WTC11 (cell line): ENCODE measurements at regions not wholly inside any gene's neighbourhood (a gene's known extent, or its start where the extent isn't known, plus 50 kb on each side); places are given as distances from the start of the nearest gene placed in this dataset.

ENCODE experiments used
- ATAC-seq: fragments of 200-7000 bp; cut with Tn5 transposase; 2 replicates; pipeline ENCODE4 v1.10.0; 2021; ENCODE audit warnings: mild to moderate bottlenecking, moderate library complexity
- CTCF ChIA-PET: fragments of 300-600 bp; sonication (Branson Sonifier 250); formaldehyde crosslinking; loops from one replicate; lab custom pipeline; 2021; ENCODE audit warnings: antibody characterized with exemption; lab: Charles Lee
- POLR2A ChIA-PET: fragments of 350-600 bp; sonication (Branson Sonifier 250); formaldehyde crosslinking; loops from one replicate; lab custom pipeline; 2021; ENCODE audit warnings: antibody characterized with exemption; lab: Charles Lee
- DNase-seq: peaks from one replicate; pipeline ENCODE4 v3.0.0; 2021; ENCODE audit warnings: low spot score
- H3K27ac Mint-ChIP-seq: 2 replicates; pipeline ENCODE4 v1.8.0; 2021; ENCODE audit warnings: mixed read lengths
- H3K27me3 Mint-ChIP-seq: 2 replicates; pipeline ENCODE4 v1.8.0; 2021; ENCODE audit warnings: low read depth, mild to moderate bottlenecking, moderate library complexity, mixed read lengths
- H3K36me3 Mint-ChIP-seq: 2 replicates; pipeline ENCODE4 v1.8.0; 2021; ENCODE audit warnings: mixed read lengths
- H3K4me1 Mint-ChIP-seq: 2 replicates; pipeline ENCODE4 v1.8.0; 2022; ENCODE audit warnings: mixed read lengths
- H3K4me3 Mint-ChIP-seq: 2 replicates; pipeline ENCODE4 v1.8.0; 2021; ENCODE audit warnings: mild to moderate bottlenecking, moderate library complexity, mixed read lengths
- H3K9me3 Mint-ChIP-seq: 2 replicates; pipeline ENCODE4 v1.8.0; 2021; ENCODE audit warnings: mixed read lengths
- ATF3 ChIP-seq: sonication (generic); formaldehyde crosslinking; conservative IDR thresholded peaks from 2 replicates; pipeline ENCODE4 v1.8.1; 2022; ENCODE audit warnings: mild to moderate bottlenecking, missing genetic modification reagents
- EMX1 ChIP-seq: fragments of 250-450 bp; sonication (Bioruptor Pico); IDR thresholded peaks from 2 replicates; pipeline ENCODE4 v1.8.0; 2021; ENCODE audit warnings: mild to moderate bottlenecking
- MLX ChIP-seq: sonication (generic); formaldehyde crosslinking; IDR thresholded peaks from 2 replicates; pipeline ENCODE4 v1.8.1; 2023; ENCODE audit warnings: mild to moderate bottlenecking, missing genetic modification reagents, moderate library complexity
- SMAD4 ChIP-seq: sonication (generic); formaldehyde crosslinking; IDR thresholded peaks from 2 replicates; pipeline ENCODE4 v1.8.0; 2022; ENCODE audit warnings: mild to moderate bottlenecking, missing genetic modification reagents
- SOX15 ChIP-seq: fragments of 250-450 bp; sonication (Bioruptor Pico); IDR thresholded peaks from 2 replicates; pipeline ENCODE4 v1.9.0; 2021; ENCODE audit warnings: mild to moderate bottlenecking
- SP1 ChIP-seq: sonication (generic); formaldehyde crosslinking; conservative IDR thresholded peaks from 2 replicates; pipeline ENCODE4 v1.8.1; 2022; ENCODE audit warnings: missing genetic modification reagents
- ZNF219 ChIP-seq: sonication (generic); formaldehyde crosslinking; IDR thresholded peaks from 2 replicates; pipeline ENCODE4 v1.8.0; 2023; ENCODE audit warnings: missing genetic modification reagents, mild to moderate bottlenecking, borderline replicate concordance
- ZNF512 ChIP-seq: sonication (generic); formaldehyde crosslinking; IDR thresholded peaks from 2 replicates; pipeline ENCODE4 v1.8.1; 2022; ENCODE audit warnings: missing genetic modification reagents, borderline replicate concordance
- ZNF532 ChIP-seq: fragments of 250-450 bp; sonication (Bioruptor Pico); IDR thresholded peaks from 2 replicates; pipeline ENCODE4 v1.9.0; 2021; ENCODE audit warnings: mild to moderate bottlenecking, borderline replicate concordance
- TF ChIP-seq, protein P1 (sequence below): sonication (generic); formaldehyde crosslinking; IDR thresholded peaks from 2 replicates; pipeline ENCODE4 v1.8.1; 2023; ENCODE audit warnings: mild to moderate bottlenecking, missing genetic modification reagents
- TF ChIP-seq, protein P2 (sequence below): sonication (generic); formaldehyde crosslinking; IDR thresholded peaks from 2 replicates; pipeline ENCODE4 v1.8.1; 2023; ENCODE audit warnings: mild to moderate bottlenecking, missing genetic modification reagents, borderline replicate concordance
- TF ChIP-seq, protein P3 (sequence below): fragments of 250-450 bp; sonication (Bioruptor Pico); IDR thresholded peaks from 2 replicates; pipeline ENCODE4 v1.9.0; 2021; ENCODE audit warnings: mild to moderate bottlenecking
- TF ChIP-seq, protein P4 (sequence below): sonication (generic); formaldehyde crosslinking; IDR thresholded peaks from 2 replicates; pipeline ENCODE4 v1.8.0; 2022; ENCODE audit warnings: missing genetic modification reagents

- H3K4me1 Mint-ChIP-seq: peaks cover 1% of the 10 kb centered on the region; the same call in 1 of the 2 replicates
- DNase-seq (no peak), ATAC-seq (no peak)
- TF ChIP-seq, protein P1, sequence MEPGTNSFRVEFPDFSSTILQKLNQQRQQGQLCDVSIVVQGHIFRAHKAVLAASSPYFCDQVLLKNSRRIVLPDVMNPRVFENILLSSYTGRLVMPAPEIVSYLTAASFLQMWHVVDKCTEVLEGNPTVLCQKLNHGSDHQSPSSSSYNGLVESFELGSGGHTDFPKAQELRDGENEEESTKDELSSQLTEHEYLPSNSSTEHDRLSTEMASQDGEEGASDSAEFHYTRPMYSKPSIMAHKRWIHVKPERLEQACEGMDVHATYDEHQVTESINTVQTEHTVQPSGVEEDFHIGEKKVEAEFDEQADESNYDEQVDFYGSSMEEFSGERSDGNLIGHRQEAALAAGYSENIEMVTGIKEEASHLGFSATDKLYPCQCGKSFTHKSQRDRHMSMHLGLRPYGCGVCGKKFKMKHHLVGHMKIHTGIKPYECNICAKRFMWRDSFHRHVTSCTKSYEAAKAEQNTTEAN: no peak
- TF ChIP-seq SMAD4: no peak
- ChIA-PET POLR2A (no interaction called here), CTCF (interaction anchor here (1.2 to 1.3 kb wide), 2 partner anchors 81 to 456 kb away, joined by 4 to 8 read pairs; no protein-coding TSS in a partner anchor)
- H3K9me3 Mint-ChIP-seq: no peaks in the 10 kb centered on the region
- H3K4me3 Mint-ChIP-seq: no peak overlapping the region
- H3K27me3 Mint-ChIP-seq: no peaks in the 10 kb centered on the region; the same call in 1 of the 2 replicates
- H3K27ac Mint-ChIP-seq: no peak overlapping the region
- H3K36me3 Mint-ChIP-seq: no peaks in the 10 kb centered on the region
These were observed 50.1 kb upstream of the N4BP3 start for GRCh38 chr5:178063277-178063676.

DNA sequence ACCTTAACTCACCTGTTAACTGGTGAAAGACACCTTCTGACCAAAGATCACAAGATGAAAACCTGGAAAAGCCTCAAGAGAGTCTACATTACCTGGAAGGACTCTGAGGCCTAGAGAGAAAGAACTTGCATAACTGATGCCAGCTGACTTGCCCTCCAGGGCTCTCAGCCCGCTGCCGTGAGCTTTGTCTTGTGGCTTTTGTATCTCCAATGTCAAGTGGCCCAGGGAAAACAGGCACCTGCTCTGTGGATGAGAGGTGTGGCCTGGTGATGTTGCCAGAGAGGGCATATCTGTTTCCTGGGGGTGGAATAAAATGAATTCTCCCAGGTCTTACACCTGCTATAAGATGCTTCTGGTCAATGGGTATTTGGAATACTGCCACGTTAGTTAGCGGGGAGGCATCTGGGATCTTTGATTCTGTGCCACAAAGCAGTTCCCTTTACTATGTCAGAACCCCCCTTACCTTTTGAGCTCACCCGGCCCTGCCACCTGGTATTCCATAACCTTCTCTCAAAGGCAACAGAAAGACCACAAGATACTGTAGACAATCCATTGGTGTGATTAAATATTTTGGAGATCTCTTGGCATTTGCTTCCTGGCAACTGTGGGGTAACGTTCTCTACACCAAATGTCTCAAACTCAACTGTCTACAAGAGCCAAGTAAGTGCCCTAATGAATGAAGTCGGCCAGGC, 54.9 kb upstream of the N4BP3 start:
- Mint-ChIP-seq H3K4me1 (no peaks in the 10 kb centered on the region), H3K9me3 (peaks cover 4% of the 10 kb centered on the region; the same call in 1 of the 2 replicates), H3K4me3 (no peak overlapping the region), H3K36me3 (no peaks in the 10 kb centered on the region), H3K27ac (no peak overlapping the region), H3K27me3 (no peaks in the 10 kb centered on the region)
- CTCF ChIA-PET: interaction anchor here (0.9 kb wide), 1 partner anchor 74 kb away, joined by 3 read pairs; no protein-coding TSS in a partner anchor
- no peak for ATAC-seq
- DNase-seq: no peak
- POLR2A ChIA-PET: no interaction called here
- TF ChIP-seq SOX15 (CRISPR knock-in tag): no peak
- TF ChIP-seq, protein P2, sequence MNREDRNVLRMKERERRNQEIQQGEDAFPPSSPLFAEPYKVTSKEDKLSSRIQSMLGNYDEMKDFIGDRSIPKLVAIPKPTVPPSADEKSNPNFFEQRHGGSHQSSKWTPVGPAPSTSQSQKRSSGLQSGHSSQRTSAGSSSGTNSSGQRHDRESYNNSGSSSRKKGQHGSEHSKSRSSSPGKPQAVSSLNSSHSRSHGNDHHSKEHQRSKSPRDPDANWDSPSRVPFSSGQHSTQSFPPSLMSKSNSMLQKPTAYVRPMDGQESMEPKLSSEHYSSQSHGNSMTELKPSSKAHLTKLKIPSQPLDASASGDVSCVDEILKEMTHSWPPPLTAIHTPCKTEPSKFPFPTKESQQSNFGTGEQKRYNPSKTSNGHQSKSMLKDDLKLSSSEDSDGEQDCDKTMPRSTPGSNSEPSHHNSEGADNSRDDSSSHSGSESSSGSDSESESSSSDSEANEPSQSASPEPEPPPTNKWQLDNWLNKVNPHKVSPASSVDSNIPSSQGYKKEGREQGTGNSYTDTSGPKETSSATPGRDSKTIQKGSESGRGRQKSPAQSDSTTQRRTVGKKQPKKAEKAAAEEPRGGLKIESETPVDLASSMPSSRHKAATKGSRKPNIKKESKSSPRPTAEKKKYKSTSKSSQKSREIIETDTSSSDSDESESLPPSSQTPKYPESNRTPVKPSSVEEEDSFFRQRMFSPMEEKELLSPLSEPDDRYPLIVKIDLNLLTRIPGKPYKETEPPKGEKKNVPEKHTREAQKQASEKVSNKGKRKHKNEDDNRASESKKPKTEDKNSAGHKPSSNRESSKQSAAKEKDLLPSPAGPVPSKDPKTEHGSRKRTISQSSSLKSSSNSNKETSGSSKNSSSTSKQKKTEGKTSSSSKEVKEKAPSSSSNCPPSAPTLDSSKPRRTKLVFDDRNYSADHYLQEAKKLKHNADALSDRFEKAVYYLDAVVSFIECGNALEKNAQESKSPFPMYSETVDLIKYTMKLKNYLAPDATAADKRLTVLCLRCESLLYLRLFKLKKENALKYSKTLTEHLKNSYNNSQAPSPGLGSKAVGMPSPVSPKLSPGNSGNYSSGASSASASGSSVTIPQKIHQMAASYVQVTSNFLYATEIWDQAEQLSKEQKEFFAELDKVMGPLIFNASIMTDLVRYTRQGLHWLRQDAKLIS (CRISPR knock-in tag): no peak
- TF ChIP-seq ZNF532: no peak
- TF ChIP-seq, protein P3, sequence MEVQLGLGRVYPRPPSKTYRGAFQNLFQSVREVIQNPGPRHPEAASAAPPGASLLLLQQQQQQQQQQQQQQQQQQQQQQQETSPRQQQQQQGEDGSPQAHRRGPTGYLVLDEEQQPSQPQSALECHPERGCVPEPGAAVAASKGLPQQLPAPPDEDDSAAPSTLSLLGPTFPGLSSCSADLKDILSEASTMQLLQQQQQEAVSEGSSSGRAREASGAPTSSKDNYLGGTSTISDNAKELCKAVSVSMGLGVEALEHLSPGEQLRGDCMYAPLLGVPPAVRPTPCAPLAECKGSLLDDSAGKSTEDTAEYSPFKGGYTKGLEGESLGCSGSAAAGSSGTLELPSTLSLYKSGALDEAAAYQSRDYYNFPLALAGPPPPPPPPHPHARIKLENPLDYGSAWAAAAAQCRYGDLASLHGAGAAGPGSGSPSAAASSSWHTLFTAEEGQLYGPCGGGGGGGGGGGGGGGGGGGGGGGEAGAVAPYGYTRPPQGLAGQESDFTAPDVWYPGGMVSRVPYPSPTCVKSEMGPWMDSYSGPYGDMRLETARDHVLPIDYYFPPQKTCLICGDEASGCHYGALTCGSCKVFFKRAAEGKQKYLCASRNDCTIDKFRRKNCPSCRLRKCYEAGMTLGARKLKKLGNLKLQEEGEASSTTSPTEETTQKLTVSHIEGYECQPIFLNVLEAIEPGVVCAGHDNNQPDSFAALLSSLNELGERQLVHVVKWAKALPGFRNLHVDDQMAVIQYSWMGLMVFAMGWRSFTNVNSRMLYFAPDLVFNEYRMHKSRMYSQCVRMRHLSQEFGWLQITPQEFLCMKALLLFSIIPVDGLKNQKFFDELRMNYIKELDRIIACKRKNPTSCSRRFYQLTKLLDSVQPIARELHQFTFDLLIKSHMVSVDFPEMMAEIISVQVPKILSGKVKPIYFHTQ (CRISPR knock-in tag): no peak
- no peak for TF ChIP-seq ZNF512 (CRISPR knock-in tag)
- no peak for TF ChIP-seq ATF3
- no peak for TF ChIP-seq EMX1 (CRISPR knock-in tag)
- TF ChIP-seq SP1 (CRISPR knock-in tag): no peak
- TF ChIP-seq MLX: no peak
- TF ChIP-seq, protein P4, sequence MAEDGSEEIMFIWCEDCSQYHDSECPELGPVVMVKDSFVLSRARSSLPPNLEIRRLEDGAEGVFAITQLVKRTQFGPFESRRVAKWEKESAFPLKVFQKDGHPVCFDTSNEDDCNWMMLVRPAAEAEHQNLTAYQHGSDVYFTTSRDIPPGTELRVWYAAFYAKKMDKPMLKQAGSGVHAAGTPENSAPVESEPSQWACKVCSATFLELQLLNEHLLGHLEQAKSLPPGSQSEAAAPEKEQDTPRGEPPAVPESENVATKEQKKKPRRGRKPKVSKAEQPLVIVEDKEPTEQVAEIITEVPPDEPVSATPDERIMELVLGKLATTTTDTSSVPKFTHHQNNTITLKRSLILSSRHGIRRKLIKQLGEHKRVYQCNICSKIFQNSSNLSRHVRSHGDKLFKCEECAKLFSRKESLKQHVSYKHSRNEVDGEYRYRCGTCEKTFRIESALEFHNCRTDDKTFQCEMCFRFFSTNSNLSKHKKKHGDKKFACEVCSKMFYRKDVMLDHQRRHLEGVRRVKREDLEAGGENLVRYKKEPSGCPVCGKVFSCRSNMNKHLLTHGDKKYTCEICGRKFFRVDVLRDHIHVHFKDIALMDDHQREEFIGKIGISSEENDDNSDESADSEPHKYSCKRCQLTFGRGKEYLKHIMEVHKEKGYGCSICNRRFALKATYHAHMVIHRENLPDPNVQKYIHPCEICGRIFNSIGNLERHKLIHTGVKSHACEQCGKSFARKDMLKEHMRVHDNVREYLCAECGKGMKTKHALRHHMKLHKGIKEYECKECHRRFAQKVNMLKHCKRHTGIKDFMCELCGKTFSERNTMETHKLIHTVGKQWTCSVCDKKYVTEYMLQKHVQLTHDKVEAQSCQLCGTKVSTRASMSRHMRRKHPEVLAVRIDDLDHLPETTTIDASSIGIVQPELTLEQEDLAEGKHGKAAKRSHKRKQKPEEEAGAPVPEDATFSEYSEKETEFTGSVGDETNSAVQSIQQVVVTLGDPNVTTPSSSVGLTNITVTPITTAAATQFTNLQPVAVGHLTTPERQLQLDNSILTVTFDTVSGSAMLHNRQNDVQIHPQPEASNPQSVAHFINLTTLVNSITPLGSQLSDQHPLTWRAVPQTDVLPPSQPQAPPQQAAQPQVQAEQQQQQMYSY (CRISPR knock-in tag): no peak
- TF ChIP-seq ZNF219 (CRISPR knock-in tag): no peak
